ENCODE measurements at regions not wholly inside any gene's neighbourhood (a gene's known extent, or its start where the extent isn't known, plus 50 kb on each side); places are given as distances from the start of the nearest gene placed in this dataset.

DNA sequence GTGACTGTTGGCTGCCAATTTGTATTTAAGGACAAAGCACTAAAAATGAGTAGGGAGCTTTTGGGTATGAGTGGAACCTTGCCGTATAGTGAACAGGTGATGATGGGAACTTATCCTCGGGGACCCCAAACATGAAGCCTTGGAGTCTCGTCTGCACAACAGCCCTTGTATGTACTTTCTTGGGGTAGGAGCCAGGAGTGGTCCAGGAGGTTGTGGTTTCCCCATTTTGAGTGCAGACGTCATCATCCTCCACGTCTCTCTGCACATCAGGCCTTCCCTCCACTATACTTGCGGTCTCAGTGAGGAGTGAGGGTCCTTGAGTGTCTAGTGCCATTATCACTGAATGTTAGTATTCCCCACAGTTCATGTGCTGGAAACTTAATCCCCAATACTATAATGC lies 101.5 kb upstream of the HS6ST1 start:
- TF ChIP-seq CTCF (IDR thresholded peaks at IDR 0.05; ENCODE audit: low read depth, low read length) (no peak), EZH2phosphoT487 (IDR thresholded peaks at IDR 0.05; ENCODE audit: low read depth) (no peak)
